A673 (cell line): ENCODE measurements at regions not wholly inside any gene's neighbourhood (a gene's known extent, or its start where the extent isn't known, plus 50 kb on each side); places are given as distances from the start of the nearest gene placed in this dataset.

Experiments used
- BruUV-seq: library from RNA; stranded (reverse); fragments of 400-500 nt; replicated peaks from 2 replicates; lab custom pipeline; 2021; lab: Mats Ljungman, UMichigan
- CTCF ChIA-PET: fragments of 300-600 bp; sonication (Branson Sonifier 250); formaldehyde crosslinking; loops from one replicate; lab custom pipeline; 2022; ENCODE audit warnings: antibody characterized with exemption; lab: Charles Lee
- POLR2A ChIA-PET: fragments of 300-600 bp; sonication (Branson Sonifier 250); formaldehyde crosslinking; loops from one replicate; lab custom pipeline; 2022; ENCODE audit warnings: antibody characterized with exemption; ENCODE audit not compliant: low non-redundant PET; lab: Charles Lee
- DNase-seq: peaks from one replicate; pipeline ENCODE4 v3.0.0-alpha.2; 2015; ENCODE audit warnings: low spot score
- H3K27ac ChIP-seq: fragments of 200-600 bp; sonication (generic); 2 replicates; pipeline ENCODE4 v1.5.1; 2016; ENCODE audit warnings: mixed run types, low read depth, mild to moderate bottlenecking, mixed read lengths, antibody characterized with exemption, low read length; ENCODE audit not compliant: poor library complexity, severe bottlenecking
- H3K27me3 ChIP-seq: fragments of 200-600 bp; sonication (generic); replicated peaks from 2 replicates; pipeline ENCODE4 v1.6.1; 2017; ENCODE audit warnings: mixed run types, low read depth, mild to moderate bottlenecking, mixed read lengths, antibody characterized with exemption, low read length; ENCODE audit not compliant: insufficient read depth, poor library complexity
- H3K36me3 ChIP-seq: fragments of 200-600 bp; sonication (generic); 2 replicates; pipeline ENCODE4 v1.6.1; 2016; ENCODE audit warnings: mixed run types, mild to moderate bottlenecking, mixed read lengths, antibody characterized with exemption, low read length; ENCODE audit not compliant: insufficient read depth, poor library complexity, severe bottlenecking
- H3K4me1 ChIP-seq: fragments of 200-600 bp; sonication (generic); 2 replicates; pipeline ENCODE4 v1.6.1; 2017; ENCODE audit warnings: mixed run types, mild to moderate bottlenecking, mixed read lengths, antibody characterized with exemption, low read length; ENCODE audit not compliant: insufficient read depth, poor library complexity, severe bottlenecking
- H3K4me3 ChIP-seq: fragments of 200-600 bp; sonication (generic); 2 replicates; pipeline ENCODE4 v1.5.1; 2016; ENCODE audit warnings: low read depth, mixed run types, mild to moderate bottlenecking, mixed read lengths, low read length; ENCODE audit not compliant: poor library complexity, severe bottlenecking
- H3K9me3 ChIP-seq: fragments of 200-600 bp; sonication (generic); 2 replicates; pipeline ENCODE4 v1.6.1; 2016; ENCODE audit warnings: mixed run types, low read depth, mild to moderate bottlenecking, mixed read lengths, antibody characterized with exemption, low read length; ENCODE audit not compliant: poor library complexity, severe bottlenecking
- EZH2 ChIP-seq: fragments of 200-600 bp; sonication (generic); IDR thresholded peaks from 2 replicates; pipeline ENCODE4 v1.6.1; 2017; ENCODE audit warnings: borderline replicate concordance, low read depth, mild to moderate bottlenecking, mixed read lengths, antibody characterized with exemption, low read length; ENCODE audit not compliant: poor library complexity, severe bottlenecking
- intact Hi-C: fragments of 100-400 bp; cut with micrococcal nuclease; formaldehyde crosslinking; loops from one replicate; pipeline ENCODE4 v1.10.0; 2022; ENCODE audit not compliant: unreplicated experiment
- TF ChIP-seq, protein P1 (sequence below): fragments of 300-800, 200-600 bp; sonication (generic); conservative IDR thresholded peaks from 2 replicates; pipeline ENCODE4 v1.5.1; 2017; ENCODE audit warnings: low read depth, mild to moderate bottlenecking, antibody characterized with exemption, low read length, moderate library complexity, mixed read lengths

GRCh38 chr4:138633580-138633904 is 382.0 kb upstream of the NOCT start:
- Histone ChIP-seq H3K4me1 (no peaks in the 10 kb centered on the region), H3K9me3 (no peaks in the 10 kb centered on the region), H3K36me3 (no peaks in the 10 kb centered on the region), H3K27me3 (peaks cover 5% of the 10 kb centered on the region), H3K4me3 (no peak overlapping the region), H3K27ac (no peak overlapping the region)
- intact Hi-C loops, result no loop called here
- ChIA-PET POLR2A (no interaction called here), CTCF (no interaction called here)
- no peak for TF ChIP-seq EZH2
- TF ChIP-seq, protein P1, sequence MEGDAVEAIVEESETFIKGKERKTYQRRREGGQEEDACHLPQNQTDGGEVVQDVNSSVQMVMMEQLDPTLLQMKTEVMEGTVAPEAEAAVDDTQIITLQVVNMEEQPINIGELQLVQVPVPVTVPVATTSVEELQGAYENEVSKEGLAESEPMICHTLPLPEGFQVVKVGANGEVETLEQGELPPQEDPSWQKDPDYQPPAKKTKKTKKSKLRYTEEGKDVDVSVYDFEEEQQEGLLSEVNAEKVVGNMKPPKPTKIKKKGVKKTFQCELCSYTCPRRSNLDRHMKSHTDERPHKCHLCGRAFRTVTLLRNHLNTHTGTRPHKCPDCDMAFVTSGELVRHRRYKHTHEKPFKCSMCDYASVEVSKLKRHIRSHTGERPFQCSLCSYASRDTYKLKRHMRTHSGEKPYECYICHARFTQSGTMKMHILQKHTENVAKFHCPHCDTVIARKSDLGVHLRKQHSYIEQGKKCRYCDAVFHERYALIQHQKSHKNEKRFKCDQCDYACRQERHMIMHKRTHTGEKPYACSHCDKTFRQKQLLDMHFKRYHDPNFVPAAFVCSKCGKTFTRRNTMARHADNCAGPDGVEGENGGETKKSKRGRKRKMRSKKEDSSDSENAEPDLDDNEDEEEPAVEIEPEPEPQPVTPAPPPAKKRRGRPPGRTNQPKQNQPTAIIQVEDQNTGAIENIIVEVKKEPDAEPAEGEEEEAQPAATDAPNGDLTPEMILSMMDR, result no peak
- no peak for DNase-seq
- no TSS peak for BruUV-seq

- Histone ChIP-seq H3K27ac (no peak overlapping the region), H3K9me3 (no peaks in the 10 kb centered on the region), H3K4me3 (no peak overlapping the region), H3K27me3 (peaks cover 5% of the 10 kb centered on the region), H3K36me3 (no peaks in the 10 kb centered on the region), H3K4me1 (no peaks in the 10 kb centered on the region)
- POLR2A ChIA-PET, result no interaction called here
- no TSS peak for BruUV-seq
- DNase-seq, result no peak
- CTCF ChIA-PET, result no interaction called here
- TF ChIP-seq EZH2, result no peak
- TF ChIP-seq, protein P1, result no peak
- intact Hi-C loops, result no loop called here
These were observed 382.6 kb upstream of the NOCT start for GRCh38 chr4:138632856-138633579.

DNA sequence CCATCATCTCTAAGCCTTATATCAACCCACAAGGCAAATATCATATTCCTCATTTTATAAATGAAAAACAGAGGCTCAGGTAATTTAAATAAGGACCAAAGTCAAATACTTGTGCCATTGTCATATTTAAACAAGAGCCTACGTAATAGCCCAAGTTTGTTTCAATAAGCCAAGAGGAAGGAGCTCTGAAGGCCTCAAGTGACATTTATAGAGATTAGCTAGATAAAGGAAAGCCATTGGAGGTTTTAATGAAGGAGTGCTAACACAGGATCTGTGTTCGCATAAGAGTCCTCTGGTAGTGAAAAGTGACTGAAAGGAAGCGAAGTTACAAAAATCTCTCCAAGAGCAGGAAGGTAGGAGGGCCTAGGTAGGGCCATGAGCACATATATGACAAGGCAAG is 384.9 kb upstream of the NOCT start:
- no peaks in the 10 kb centered on the region for H3K9me3 ChIP-seq
- H3K27ac ChIP-seq, result no peak overlapping the region
- H3K4me1 ChIP-seq, result no peaks in the 10 kb centered on the region
- no peaks in the 10 kb centered on the region for H3K27me3 ChIP-seq
- DNase-seq, result no peak
- no peak overlapping the region for H3K4me3 ChIP-seq
- TF ChIP-seq, protein P1, result no peak
- TF ChIP-seq EZH2, result no peak
- intact Hi-C loops, result no loop called here
- CTCF ChIA-PET, result no interaction called here
- no peaks in the 10 kb centered on the region for H3K36me3 ChIP-seq
- no TSS peak for BruUV-seq
- POLR2A ChIA-PET, result no interaction called here
